SU-DHL-6 (cell line): ENCODE measurements at regions not wholly inside any gene's neighbourhood (a gene's known extent, or its start where the extent isn't known, plus 50 kb on each side); places are given as distances from the start of the nearest gene placed in this dataset.
A peak's percentile ranks its signal among the peaks of the same experiment; 100 is the strongest.

Experiments used
- H2AFZ ChIP-seq: fragments of 200-600 bp; sonication (generic); 2 replicates; pipeline ENCODE4 v1.6.1; 2014; ENCODE audit warnings: low read depth, mild to moderate bottlenecking, moderate library complexity, mixed read lengths, antibody characterized with exemption, low read length; ENCODE audit not compliant: severe bottlenecking
- H3F3A ChIP-seq: fragments of 200-600 bp; shearing (Covaris generic); 2 replicates; pipeline ENCODE4 v1.6.0; 2016; ENCODE audit warnings: antibody characterized with exemption, mild to moderate bottlenecking; ENCODE audit not compliant: insufficient read depth
- H3K27ac ChIP-seq: fragments of 200-600 bp; sonication (generic); 2 replicates; pipeline ENCODE4 v1.5.1; 2016; ENCODE audit warnings: low read depth, mild to moderate bottlenecking, low read length, moderate library complexity, mixed read lengths
- H3K27me3 ChIP-seq: fragments of 200-600 bp; sonication (generic), shearing (Covaris generic); 2 replicates; pipeline ENCODE4 v1.6.0; 2014; ENCODE audit warnings: mild to moderate bottlenecking, low read length
- H3K36me3 ChIP-seq: fragments of 200-600 bp; sonication (generic); 2 replicates; pipeline ENCODE4 v1.6.1; 2014; ENCODE audit warnings: mild to moderate bottlenecking, low read length, mixed read lengths
- H3K4me2 ChIP-seq: fragments of 300-600, 200-600 bp; shearing (Covaris generic), sonication (generic); 2 replicates; pipeline ENCODE4 v1.6.0; 2014; ENCODE audit warnings: low read length, low read depth, mild to moderate bottlenecking; ENCODE audit not compliant: poor library complexity, severe bottlenecking
- H3K4me3 ChIP-seq: fragments of 200-600 bp; sonication (generic); 2 replicates; pipeline ENCODE4 v1.5.1; 2014; ENCODE audit warnings: antibody characterized with exemption, low read length, mild to moderate bottlenecking, mixed read lengths; ENCODE audit not compliant: insufficient read depth, poor library complexity, severe bottlenecking
- H3K79me2 ChIP-seq: fragments of 200-600 bp; sonication (generic); 2 replicates; pipeline ENCODE4 v1.6.1; 2014; ENCODE audit warnings: mild to moderate bottlenecking, low read length, moderate library complexity; ENCODE audit not compliant: insufficient read depth
- H3K9ac ChIP-seq: fragments of 200-600 bp; sonication (generic); 2 replicates; pipeline ENCODE4 v1.7.0; 2014; ENCODE audit warnings: mild to moderate bottlenecking, low read length
- H3K9me2 ChIP-seq: fragments of 200-600 bp; sonication (generic); replicated peaks from 2 replicates; pipeline ENCODE4 v1.6.1; 2014; ENCODE audit warnings: low read length; ENCODE audit not compliant: insufficient read depth
- H3K9me3 ChIP-seq: fragments of 200-600 bp; sonication (generic); 2 replicates; pipeline ENCODE4 v1.6.1; 2014; ENCODE audit warnings: low read length, mixed read lengths; ENCODE audit not compliant: insufficient read depth
- H4K20me1 ChIP-seq: fragments of 200-600 bp; sonication (generic); 2 replicates; pipeline ENCODE4 v1.6.1; 2014; ENCODE audit warnings: low read depth, mild to moderate bottlenecking, antibody characterized with exemption, low read length, moderate library complexity, mixed read lengths
- CTCF ChIP-seq: fragments of 200-600 bp; sonication (generic); IDR thresholded peaks from one replicate; pipeline ENCODE4 v1.5.1; 2017; ENCODE audit warnings: antibody characterized with exemption, mild to moderate bottlenecking, low read length, moderate library complexity; ENCODE audit not compliant: insufficient read depth, poor library complexity, severe bottlenecking
- EZH2phosphoT487 ChIP-seq: fragments of 200-600 bp; sonication (generic), shearing (Covaris generic); conservative IDR thresholded peaks from 2 replicates; pipeline ENCODE4 v1.6.1; 2018; ENCODE audit warnings: mild to moderate bottlenecking, antibody characterized with exemption, low read length, moderate library complexity, mixed read lengths

- H3K27me3 ChIP-seq, result no peaks in the 10 kb centered on the region
- H3K79me2 ChIP-seq, result no peaks in the 10 kb centered on the region
- no peak overlapping the region for H3K9ac ChIP-seq
- H3K4me3 ChIP-seq, result no peak overlapping the region
- H3K9me3 ChIP-seq, result no peaks in the 10 kb centered on the region
- H3F3A ChIP-seq, result peaks cover 5% of the 10 kb centered on the region; the same call in 1 of the 2 replicates
- no peak for TF ChIP-seq EZH2phosphoT487
- no peak for TF ChIP-seq CTCF
- no peak overlapping the region for H3K27ac ChIP-seq
- H4K20me1 ChIP-seq, result no peaks in the 10 kb centered on the region
- H3K36me3 ChIP-seq, result no peaks in the 10 kb centered on the region
- H3K4me2 ChIP-seq, result no peak overlapping the region
- peak overlapping the region; percentile 17 for H2AFZ ChIP-seq
- H3K9me2 ChIP-seq, result no peaks in the 10 kb centered on the region
Observed at GRCh38 chr2:189960346-189960745, 102.2 kb downstream of the MSTN start.

- H3K4me3 ChIP-seq, result no peak overlapping the region
- no peak overlapping the region for H3K27ac ChIP-seq
- H3K4me2 ChIP-seq, result no peak overlapping the region
Observed at GRCh38 chr2:189959450-189959849, 103.1 kb downstream of the MSTN start.

GRCh38 chr2:189954989-189955388 is 107.5 kb downstream of the MSTN start:
- Histone ChIP-seq H3K4me2 (peak overlapping the region; percentile 37), H3K4me3 (no peak overlapping the region), H3F3A (peaks cover 8% of the 10 kb centered on the region), H3K36me3 (no peaks in the 10 kb centered on the region), H3K9me3 (no peaks in the 10 kb centered on the region), H3K27me3 (no peaks in the 10 kb centered on the region), H3K79me2 (no peaks in the 10 kb centered on the region), H4K20me1 (no peaks in the 10 kb centered on the region), H3K9me2 (no peaks in the 10 kb centered on the region), H3K9ac (no peak overlapping the region), H2AFZ (peak overlapping the region; percentile 76), H3K27ac (peak overlapping the region; percentile 91)
- no peak for TF ChIP-seq CTCF
- no peak for TF ChIP-seq EZH2phosphoT487

More at GRCh38 chr2:189959450-189959849, 103.1 kb downstream of the MSTN start:
- TF ChIP-seq CTCF, result no peak
- TF ChIP-seq EZH2phosphoT487, result no peak
- Histone ChIP-seq H3K36me3 (no peaks in the 10 kb centered on the region), H3K9ac (no peak overlapping the region), H2AFZ (no peak overlapping the region), H3K9me2 (no peaks in the 10 kb centered on the region), H3F3A (peaks cover 5% of the 10 kb centered on the region; the same call in 1 of the 2 replicates), H4K20me1 (no peaks in the 10 kb centered on the region), H3K9me3 (no peaks in the 10 kb centered on the region), H3K27me3 (no peaks in the 10 kb centered on the region), H3K79me2 (no peaks in the 10 kb centered on the region)
